GM12878 (cell line): ENCODE measurements at regions not wholly inside any gene's neighbourhood (a gene's known extent, or its start where the extent isn't known, plus 50 kb on each side); places are given as distances from the start of the nearest gene placed in this dataset.

Source experiments
- ATAC-seq: fragments of 200-7000 bp; cut with Tn5 transposase; 3 replicates; pipeline ENCODE4 v1.9.1; 2020; ENCODE audit warnings: mild to moderate bottlenecking, moderate library complexity
- BruUV-seq: library from RNA; stranded (reverse); fragments of 400-500 nt; replicated peaks from 2 replicates; lab custom pipeline; 2021; lab: Mats Ljungman, UMichigan
- CTCF ChIA-PET: fragments of 300-600 bp; sonication (Branson Sonifier 250); formaldehyde crosslinking; extraction: SDS; loops from one replicate; lab custom pipeline; 2021; ENCODE audit warnings: inconsistent platforms; lab: Yijun Ruan, JAX
- POLR2A ChIA-PET: fragments of 350-600 bp; formaldehyde crosslinking; extraction: SDS; loops from one replicate; lab custom pipeline; 2021; ENCODE audit warnings: inconsistent platforms; lab: Charles Lee
- RAD21 ChIA-PET: fragments of 300-600 bp; sonication (Branson Sonifier 250); formaldehyde crosslinking; loops from one replicate; lab custom pipeline; 2023; ENCODE audit warnings: antibody characterized with exemption; ENCODE audit not compliant: unreplicated experiment; lab: Charles Lee
- SMC1A ChIA-PET: fragments of 300-600 bp; sonication (Branson Sonifier 250); formaldehyde crosslinking; loops from one replicate; lab custom pipeline; 2023; ENCODE audit not compliant: unreplicated experiment, uncharacterized antibody; lab: Charles Lee
- DNase-seq: peaks from one replicate; pipeline ENCODE4 v3.0.0-alpha.2; 2011; ENCODE audit warnings: low read depth, low spot score
- FAIRE-seq: peaks from 3 replicates; lab custom pipeline; 2011; peaks lifted over from hg19 to GRCh38; lab: Jason Lieb, UNC
- H2AFZ ChIP-seq: 2 replicates; pipeline ENCODE4 v1.6.0; 2011; ENCODE audit warnings: low read depth, low read length, control low read depth; ENCODE audit not compliant: control insufficient read depth
- H3K27ac ChIP-seq: 2 replicates; pipeline ENCODE4 v1.5.1; 2011; ENCODE audit warnings: control low read depth; ENCODE audit not compliant: control insufficient read depth, insufficient read depth
- H3K27me3 ChIP-seq, 2 experiments: replicated peaks in 1 of 2; 2 replicates each; pipeline versions ENCODE4 v1.6.0 to v1.6.1; 2011; ENCODE audit warnings: low read length in 1 of 2; ENCODE audit not compliant: control insufficient read depth in 2 of 2, insufficient read depth in 2 of 2
- H3K36me3 ChIP-seq, 2 experiments: 2 replicates each; pipeline ENCODE4 v1.5.1; 2011; ENCODE audit warnings: low read length in 1 of 2; ENCODE audit not compliant: control insufficient read depth in 2 of 2, insufficient read depth in 2 of 2
- H3K4me1 ChIP-seq: 2 replicates; pipeline ENCODE4 v1.6.1; 2011; ENCODE audit warnings: mild to moderate bottlenecking, low read length, moderate library complexity, mixed read lengths; ENCODE audit not compliant: control insufficient read depth, insufficient read depth
- H3K4me2 ChIP-seq: 2 replicates; pipeline ENCODE4 v1.6.0; 2011; ENCODE audit warnings: control low read depth; ENCODE audit not compliant: control insufficient read depth, insufficient read depth
- H3K4me3 ChIP-seq: fragments of 200-600 bp; sonication (generic); 2 replicates; pipeline ENCODE4 v1.5.1; 2016
- H3K79me2 ChIP-seq: 2 replicates; pipeline ENCODE4 v1.6.0; 2011; ENCODE audit warnings: low read length; ENCODE audit not compliant: control insufficient read depth, insufficient read depth
- H3K9ac ChIP-seq: 2 replicates; pipeline ENCODE4 v1.8.0; 2011; ENCODE audit warnings: low read length, control low read depth, mixed read lengths; ENCODE audit not compliant: control insufficient read depth, insufficient read depth
- H3K9me3 ChIP-seq: replicated peaks from 3 replicates; pipeline ENCODE4 v1.5.1; 2011; ENCODE audit warnings: mild to moderate bottlenecking, low read length; ENCODE audit not compliant: control insufficient read depth, insufficient read depth
- H4K20me1 ChIP-seq: 2 replicates; pipeline ENCODE4 v1.6.0; 2011; ENCODE audit not compliant: control insufficient read depth, insufficient read depth
- BACH1 ChIP-seq: fragments of 450-650 bp; IDR thresholded peaks from 2 replicates; pipeline ENCODE4 v1.6.1; 2017; ENCODE audit warnings: mild to moderate bottlenecking, borderline replicate concordance
- CBFB ChIP-seq: IDR thresholded peaks from 2 replicates; pipeline ENCODE4 v1.6.1; 2016; ENCODE audit warnings: antibody characterized with exemption, low read depth
- CHD4 ChIP-seq: fragments of 200-600 bp; sonication (generic); IDR thresholded peaks from 2 replicates; pipeline ENCODE4 v1.6.1; 2016; ENCODE audit warnings: mild to moderate bottlenecking
- EP300 ChIP-seq, 2 experiments: fragments of 150-350 bp in 1 of 2; IDR thresholded peaks; 2 replicates each; pipeline ENCODE4 v1.6.1; 2011 to 2012; ENCODE audit warnings: low read depth in 2 of 2, low read length in 2 of 2, borderline replicate concordance in 1 of 2, improper control_type of control experiment in 1 of 2, inconsistent platforms in 1 of 2; ENCODE audit not compliant: control insufficient read depth in 1 of 2
- FOS ChIP-seq: IDR thresholded peaks from 3 replicates; pipeline ENCODE4 v1.6.1; 2011; ENCODE audit warnings: borderline replicate concordance; ENCODE audit not compliant: insufficient read length; ENCODE audit errors: extremely low read depth
- KLF5 ChIP-seq: fragments of 450-650 bp; IDR thresholded peaks from 2 replicates; pipeline ENCODE4 v1.6.1; 2014; ENCODE audit warnings: mild to moderate bottlenecking; ENCODE audit not compliant: partially characterized antibody
- PAX5 ChIP-seq: IDR thresholded peaks from 2 replicates; pipeline ENCODE4 v1.6.1; 2011; ENCODE audit warnings: low read depth, low read length, borderline replicate concordance
- POU2F2 ChIP-seq: IDR thresholded peaks from 3 replicates; pipeline ENCODE4 v1.6.1; 2011; ENCODE audit warnings: low read depth, mild to moderate bottlenecking, low read length, borderline replicate concordance
- SIN3A ChIP-seq: IDR thresholded peaks from 2 replicates; pipeline ENCODE4 v1.6.1; 2012; ENCODE audit warnings: low read depth, low read length, improper control_type of control experiment
- SREBF1 ChIP-seq: IDR thresholded peaks from 2 replicates; pipeline ENCODE4 v1.6.1; 2012; ENCODE audit warnings: mild to moderate bottlenecking, low read length
- TARDBP ChIP-seq: IDR thresholded peaks from 2 replicates; pipeline ENCODE4 v1.6.1; 2016; ENCODE audit warnings: borderline replicate concordance
- ZNF274 ChIP-seq: IDR thresholded peaks from one replicate; pipeline ENCODE4 v1.8.0; 2011; ENCODE audit not compliant: insufficient read length, insufficient read depth
- ZNF384 ChIP-seq: IDR thresholded peaks from 2 replicates; pipeline ENCODE4 v1.6.1; 2012; ENCODE audit warnings: low read depth, mild to moderate bottlenecking, low read length, improper control_type of control experiment, borderline replicate concordance
- ZZZ3 ChIP-seq: IDR thresholded peaks from 2 replicates; pipeline ENCODE4 v1.6.1; 2011; ENCODE audit warnings: low read depth; ENCODE audit not compliant: control insufficient read depth, insufficient read length
- WGBS: methylation state at CpG from one replicate; pipeline ENCODE4 v1.1.6; 2016; ENCODE audit warnings: low lambda C conversion rate; ENCODE audit not compliant: insufficient replicate concordance, insufficient coverage; ENCODE audit errors: missing lambda C conversion rate; 5-methylcytosine and 5-hydroxymethylcytosine counted together
- in situ Hi-C: fragments of 300-500 bp; cut with MboI; formaldehyde crosslinking; loops from 9 replicates; pipeline ENCODE4 v1.14.3; 2018; ENCODE audit warnings: mixed read lengths
- intact Hi-C: fragments of 100-400 bp; cut with micrococcal nuclease; formaldehyde crosslinking; loops from one replicate; pipeline ENCODE4 v1.14.2; 2022; ENCODE audit not compliant: unreplicated experiment
- TF ChIP-seq, protein P1 (sequence below): IDR thresholded peaks from 2 replicates; pipeline ENCODE4 v1.6.1; 2012; ENCODE audit warnings: improper control_type of control experiment, low read depth, low read length; ENCODE audit not compliant: insufficient replicate concordance

DNA sequence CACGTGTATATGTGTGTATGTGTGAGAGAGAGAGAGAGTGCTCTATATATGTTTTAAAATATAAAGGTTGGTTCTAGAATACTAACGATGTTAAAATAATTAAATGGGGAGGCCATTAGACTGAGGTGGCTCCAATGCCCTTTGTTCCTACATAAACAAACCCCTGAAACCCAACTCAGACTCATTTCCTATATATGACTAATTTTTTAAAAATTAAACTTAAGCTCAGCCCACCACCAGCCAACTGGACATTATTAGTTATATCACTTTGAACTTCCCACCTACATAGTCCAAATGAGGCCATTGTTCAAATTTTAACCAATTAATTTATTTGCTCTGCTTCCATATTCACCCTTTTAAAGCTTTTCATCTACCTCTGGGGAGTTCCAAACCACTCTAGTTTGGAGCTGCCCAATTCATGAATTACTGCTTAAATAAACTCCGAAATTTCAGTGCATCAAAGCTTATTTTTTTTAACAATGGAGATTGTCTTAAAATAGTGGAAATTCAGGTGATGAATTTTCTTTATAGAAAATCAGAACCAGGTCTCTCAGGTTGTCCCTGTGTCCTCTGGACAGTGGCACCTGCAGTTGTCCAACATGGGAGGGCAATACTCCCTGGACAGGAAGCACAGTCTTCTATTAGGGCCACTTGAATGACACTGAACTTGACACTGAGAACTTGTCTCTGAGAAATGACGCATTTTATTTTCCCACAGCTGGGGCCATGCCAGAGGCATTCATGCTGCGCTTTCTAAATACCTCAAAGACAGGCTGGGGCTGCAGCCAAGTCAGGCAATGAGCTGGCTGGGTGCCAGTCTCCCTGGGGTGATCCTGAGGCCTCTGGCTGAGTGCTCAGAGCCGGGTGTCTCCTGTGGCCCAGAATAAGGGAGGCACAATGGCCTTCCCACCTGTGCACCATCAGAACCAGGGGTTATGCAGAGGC, 109.5 kb upstream of the TMEM72 start:
- 29% methylated on average over 6 of the region's 6 CpGs for WGBS
- RAD21 ChIA-PET = no interaction called here
- CTCF ChIA-PET = no interaction called here
- H2AFZ ChIP-seq = no peak overlapping the region
- intact Hi-C loops (no loop called here), in situ Hi-C loops (no loop called here)
- H3K79me2 ChIP-seq = no peaks in the 10 kb centered on the region
- no peak overlapping the region for H3K4me2 ChIP-seq
- H3K27me3 ChIP-seq = peaks cover 0 to 3% of the 10 kb centered on the region in 2 experiments; a peak in 3 of 4 replicates
- no peak overlapping the region for H3K27ac ChIP-seq
- H3K9me3 ChIP-seq = no peaks in the 10 kb centered on the region
- FAIRE-seq = no peak
- TF ChIP-seq CBFB = no peak
- no peak for TF ChIP-seq ZNF384
- no peak for TF ChIP-seq ZZZ3
- TF ChIP-seq SIN3A = no peak
- TF ChIP-seq PAX5 = no peak
- no peak for TF ChIP-seq FOS
- no peak for TF ChIP-seq TARDBP
- TF ChIP-seq BACH1 = no peak
- no peak for TF ChIP-seq CHD4
- no peak for TF ChIP-seq ZNF274
- no peak for TF ChIP-seq POU2F2
- TF ChIP-seq SREBF1 = no peak
- TF ChIP-seq EP300 (IDR thresholded peaks at IDR 0.05; ENCODE audit: borderline replicate concordance in 1 of 2, control insufficient read depth in 1 of 2, low read depth in 2 of 2, low read length in 2 of 2) = no peak
- TF ChIP-seq, protein P1, sequence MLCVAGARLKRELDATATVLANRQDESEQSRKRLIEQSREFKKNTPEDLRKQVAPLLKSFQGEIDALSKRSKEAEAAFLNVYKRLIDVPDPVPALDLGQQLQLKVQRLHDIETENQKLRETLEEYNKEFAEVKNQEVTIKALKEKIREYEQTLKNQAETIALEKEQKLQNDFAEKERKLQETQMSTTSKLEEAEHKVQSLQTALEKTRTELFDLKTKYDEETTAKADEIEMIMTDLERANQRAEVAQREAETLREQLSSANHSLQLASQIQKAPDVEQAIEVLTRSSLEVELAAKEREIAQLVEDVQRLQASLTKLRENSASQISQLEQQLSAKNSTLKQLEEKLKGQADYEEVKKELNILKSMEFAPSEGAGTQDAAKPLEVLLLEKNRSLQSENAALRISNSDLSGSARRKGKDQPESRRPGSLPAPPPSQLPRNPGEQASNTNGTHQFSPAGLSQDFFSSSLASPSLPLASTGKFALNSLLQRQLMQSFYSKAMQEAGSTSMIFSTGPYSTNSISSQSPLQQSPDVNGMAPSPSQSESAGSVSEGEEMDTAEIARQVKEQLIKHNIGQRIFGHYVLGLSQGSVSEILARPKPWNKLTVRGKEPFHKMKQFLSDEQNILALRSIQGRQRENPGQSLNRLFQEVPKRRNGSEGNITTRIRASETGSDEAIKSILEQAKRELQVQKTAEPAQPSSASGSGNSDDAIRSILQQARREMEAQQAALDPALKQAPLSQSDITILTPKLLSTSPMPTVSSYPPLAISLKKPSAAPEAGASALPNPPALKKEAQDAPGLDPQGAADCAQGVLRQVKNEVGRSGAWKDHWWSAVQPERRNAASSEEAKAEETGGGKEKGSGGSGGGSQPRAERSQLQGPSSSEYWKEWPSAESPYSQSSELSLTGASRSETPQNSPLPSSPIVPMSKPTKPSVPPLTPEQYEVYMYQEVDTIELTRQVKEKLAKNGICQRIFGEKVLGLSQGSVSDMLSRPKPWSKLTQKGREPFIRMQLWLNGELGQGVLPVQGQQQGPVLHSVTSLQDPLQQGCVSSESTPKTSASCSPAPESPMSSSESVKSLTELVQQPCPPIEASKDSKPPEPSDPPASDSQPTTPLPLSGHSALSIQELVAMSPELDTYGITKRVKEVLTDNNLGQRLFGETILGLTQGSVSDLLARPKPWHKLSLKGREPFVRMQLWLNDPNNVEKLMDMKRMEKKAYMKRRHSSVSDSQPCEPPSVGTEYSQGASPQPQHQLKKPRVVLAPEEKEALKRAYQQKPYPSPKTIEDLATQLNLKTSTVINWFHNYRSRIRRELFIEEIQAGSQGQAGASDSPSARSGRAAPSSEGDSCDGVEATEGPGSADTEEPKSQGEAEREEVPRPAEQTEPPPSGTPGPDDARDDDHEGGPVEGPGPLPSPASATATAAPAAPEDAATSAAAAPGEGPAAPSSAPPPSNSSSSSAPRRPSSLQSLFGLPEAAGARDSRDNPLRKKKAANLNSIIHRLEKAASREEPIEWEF = no peak
- no peak for TF ChIP-seq KLF5
- no peak overlapping the region for H3K9ac ChIP-seq
- POLR2A ChIA-PET = no interaction called here
- BruUV-seq = no TSS peak
- no peaks in the 10 kb centered on the region for H4K20me1 ChIP-seq
- no peaks in the 10 kb centered on the region for H3K36me3 ChIP-seq
- SMC1A ChIA-PET = no interaction called here
- DNase-seq = no peak
- no peak overlapping the region for H3K4me3 ChIP-seq
- ATAC-seq = no peak
- no peaks in the 10 kb centered on the region for H3K4me1 ChIP-seq
